GM12875 (cell line): ENCODE measurements at regions not wholly inside any gene's neighbourhood (a gene's known extent, or its start where the extent isn't known, plus 50 kb on each side); places are given as distances from the start of the nearest gene placed in this dataset.

ENCODE experiments used
- H3K4me3 ChIP-seq: one replicate; pipeline ENCODE4 v1.5.1; 2011; ENCODE audit warnings: low read depth, low read length, control low read depth
- CTCF ChIP-seq: IDR thresholded peaks from 2 replicates; pipeline ENCODE4 v1.5.1; 2011; ENCODE audit warnings: low read depth, mild to moderate bottlenecking, control low read depth, inconsistent platforms, low read length, moderate library complexity, borderline replicate concordance; ENCODE audit not compliant: insufficient read depth

DNA sequence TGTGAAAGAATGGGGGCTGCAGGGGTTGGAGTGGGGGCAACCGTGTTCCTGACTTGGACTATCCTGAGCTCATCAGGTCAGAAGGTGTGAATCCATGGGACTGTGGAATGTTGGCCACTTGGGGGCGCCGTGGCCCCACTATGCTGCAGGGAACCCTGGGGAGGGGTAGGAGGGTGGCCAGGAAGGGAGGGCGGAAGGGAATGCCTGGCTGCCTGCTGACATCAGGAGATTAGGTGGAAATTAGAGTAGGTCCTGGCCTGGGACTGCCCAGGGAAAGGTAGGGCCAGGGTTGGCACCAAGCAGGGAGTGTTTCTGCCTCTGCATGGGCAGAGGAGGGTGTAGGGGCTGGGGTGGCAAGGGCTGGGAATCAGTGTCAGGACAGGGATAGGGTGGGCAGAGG is 65.8 kb upstream of the PRSS58 start:
- peak; percentile 44; the same call in 1 of the 2 replicates for TF ChIP-seq CTCF
- no peak overlapping the region for H3K4me3 ChIP-seq

- H3K4me3 ChIP-seq, result no peak overlapping the region
- TF ChIP-seq CTCF, result no peak
Observed at GRCh38 chr7:142321391-142321790, 63.5 kb upstream of the PRSS58 start.

DNA sequence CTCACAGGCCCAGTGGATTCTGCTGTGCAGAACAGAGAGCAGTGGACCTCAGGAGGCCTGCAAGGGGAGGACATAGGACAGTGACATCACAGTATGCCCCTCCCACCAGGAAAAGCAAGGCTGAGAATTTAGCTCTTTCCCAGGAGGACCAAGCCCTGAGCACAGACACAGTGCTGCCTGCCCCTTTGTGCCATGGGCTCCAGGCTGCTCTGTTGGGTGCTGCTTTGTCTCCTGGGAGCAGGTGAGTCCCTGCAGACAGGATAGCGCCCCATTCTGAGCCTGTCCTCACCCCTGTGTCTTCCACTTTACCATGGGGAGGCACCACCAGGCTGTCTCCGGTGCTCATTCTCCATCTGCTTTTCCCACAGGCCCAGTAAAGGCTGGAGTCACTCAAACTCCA is 63.0 kb upstream of the PRSS58 start:
- no peak for TF ChIP-seq CTCF
- no peak overlapping the region for H3K4me3 ChIP-seq

- H3K4me3 ChIP-seq, result no peak overlapping the region
- TF ChIP-seq CTCF, result peak; percentile 54
Observed at GRCh38 chr7:142319970-142320369, 62.1 kb upstream of the PRSS58 start.

DNA sequence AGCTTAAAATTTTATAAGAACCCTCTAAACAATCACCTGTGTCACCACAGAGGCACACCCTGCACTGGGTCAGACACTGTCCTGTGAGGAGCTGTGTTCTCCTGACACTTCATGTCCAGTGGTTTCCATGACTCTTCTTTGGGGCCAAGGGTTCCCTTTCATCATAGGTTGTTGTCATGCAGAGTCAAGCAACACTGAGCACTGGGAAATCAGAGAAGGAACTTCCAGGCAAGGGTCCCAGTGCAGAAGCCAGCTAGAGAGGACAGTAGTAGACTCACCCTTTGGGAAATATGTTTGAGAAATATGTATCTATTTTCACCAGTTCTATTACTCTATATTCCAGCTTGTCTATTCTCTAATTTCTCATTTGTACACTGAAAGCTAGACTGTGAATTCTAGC is 56.4 kb upstream of the PRSS58 start:
- H3K4me3 ChIP-seq, result no peak overlapping the region
- TF ChIP-seq CTCF, result no peak

- no peak for TF ChIP-seq CTCF
Observed at GRCh38 chr7:142313528-142313927, 55.7 kb upstream of the PRSS58 start.

GRCh38 chr7:142311876-142312275 is 54.0 kb upstream of the PRSS58 start:
- H3K4me3 ChIP-seq, result no peak overlapping the region
- no peak for TF ChIP-seq CTCF

More at GRCh38 chr7:142313528-142313927, 55.7 kb upstream of the PRSS58 start:
- H3K4me3 ChIP-seq, result no peak overlapping the region
